Activated naive CD4-positive, alpha-beta T cell treated with anti-CD3 and anti-CD28 coated beads for 36 hours (primary cell): ENCODE measurements at regions not wholly inside any gene's neighbourhood (a gene's known extent, or its start where the extent isn't known, plus 50 kb on each side); places are given as distances from the start of the nearest gene placed in this dataset.

Experiments
- CTCF ChIA-PET: fragments of 350-600 bp; sonication (Branson Sonifier 250); formaldehyde crosslinking; loops from one replicate; lab custom pipeline; 2021; ENCODE audit warnings: antibody characterized with exemption; lab: Charles Lee
- DNase-seq: peaks from one replicate; pipeline ENCODE4 v3.0.0-alpha.2; 2020
- H3K27ac Mint-ChIP-seq: one replicate; pipeline ENCODE4 v1.8.0; 2021; ENCODE audit warnings: mild to moderate bottlenecking, mixed read lengths
- H3K27me3 Mint-ChIP-seq: one replicate; pipeline ENCODE4 v1.8.0; 2021; ENCODE audit warnings: low read depth, mixed read lengths
- H3K36me3 Mint-ChIP-seq: one replicate; pipeline ENCODE4 v1.8.0; 2021; ENCODE audit warnings: low read depth, mixed read lengths
- H3K4me1 Mint-ChIP-seq: one replicate; pipeline ENCODE4 v1.8.0; 2021; ENCODE audit warnings: low read depth, mixed read lengths
- H3K4me3 Mint-ChIP-seq: one replicate; pipeline ENCODE4 v1.8.0; 2021; ENCODE audit warnings: mild to moderate bottlenecking, moderate library complexity, mixed read lengths
- H3K9me3 Mint-ChIP-seq: one replicate; pipeline ENCODE4 v1.8.0; 2021; ENCODE audit warnings: mixed read lengths
- intact Hi-C: fragments of 100-400 bp; cut with micrococcal nuclease; formaldehyde crosslinking; loops from one replicate; pipeline ENCODE4 v1.15.1; 2023

- no peaks in the 10 kb centered on the region for H3K4me1 Mint-ChIP-seq
- no peaks in the 10 kb centered on the region for H3K27me3 Mint-ChIP-seq
- H3K4me3 Mint-ChIP-seq = no peak overlapping the region
- intact Hi-C loops = no loop called here
- CTCF ChIA-PET = no interaction called here
- H3K36me3 Mint-ChIP-seq = no peaks in the 10 kb centered on the region
- no peak overlapping the region for H3K27ac Mint-ChIP-seq
- DNase-seq = no peak
- peaks cover 3% of the 10 kb centered on the region for H3K9me3 Mint-ChIP-seq
Observed at GRCh38 chr4:92031825-92032224, 271.9 kb upstream of the GRID2 start.

DNA sequence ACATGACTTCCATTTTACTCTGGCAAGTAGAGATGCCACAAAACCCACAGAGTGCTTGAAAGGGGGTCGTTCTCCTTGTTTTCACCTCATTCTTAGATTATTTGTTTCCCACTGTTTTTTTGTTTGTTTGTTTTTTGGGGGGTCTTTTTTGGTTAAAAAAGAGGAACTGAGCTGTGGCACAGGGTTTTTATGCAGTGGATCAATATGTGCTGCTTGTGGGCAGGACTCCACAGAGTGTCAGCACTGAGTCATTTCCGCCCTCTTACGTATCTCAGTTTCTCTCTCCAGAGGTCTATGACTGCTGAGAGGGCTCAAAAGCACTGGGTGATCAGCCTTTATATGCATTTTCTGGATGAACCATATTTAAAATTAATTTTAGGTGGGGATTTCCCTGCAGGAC is 268.1 kb upstream of the GRID2 start:
- H3K4me1 Mint-ChIP-seq = no peaks in the 10 kb centered on the region
- no peak overlapping the region for H3K4me3 Mint-ChIP-seq
- DNase-seq = no peak
- no peaks in the 10 kb centered on the region for H3K36me3 Mint-ChIP-seq
- no peaks in the 10 kb centered on the region for H3K27me3 Mint-ChIP-seq
- peaks cover 7% of the 10 kb centered on the region for H3K9me3 Mint-ChIP-seq
- no peak overlapping the region for H3K27ac Mint-ChIP-seq
- CTCF ChIA-PET = no interaction called here
- intact Hi-C loops = no loop called here

- Mint-ChIP-seq H3K27me3 (no peaks in the 10 kb centered on the region), H3K27ac (no peak overlapping the region)
- CTCF ChIA-PET = no interaction called here
Observed at GRCh38 chr4:92045718-92046117, 258.0 kb upstream of the GRID2 start.

GRCh38 chr4:92047209-92047875 is 256.4 kb upstream of the GRID2 start:
- no peaks in the 10 kb centered on the region for H3K27me3 Mint-ChIP-seq
- intact Hi-C loops = no loop called here
- no peaks in the 10 kb centered on the region for H3K4me1 Mint-ChIP-seq
- no peak for DNase-seq
- peaks cover 3% of the 10 kb centered on the region for H3K9me3 Mint-ChIP-seq
- H3K27ac Mint-ChIP-seq = no peak overlapping the region
- no peak overlapping the region for H3K4me3 Mint-ChIP-seq
- no peaks in the 10 kb centered on the region for H3K36me3 Mint-ChIP-seq
- CTCF ChIA-PET = no interaction called here

More at GRCh38 chr4:92045718-92046117, 258.0 kb upstream of the GRID2 start:
- Mint-ChIP-seq H3K36me3 (no peaks in the 10 kb centered on the region), H3K4me3 (no peak overlapping the region), H3K4me1 (no peaks in the 10 kb centered on the region), H3K9me3 (peaks cover 3% of the 10 kb centered on the region)
- intact Hi-C loops = no loop called here
- DNase-seq = no peak

- DNase-seq = no peak
- Mint-ChIP-seq H3K36me3 (no peaks in the 10 kb centered on the region), H3K27me3 (no peaks in the 10 kb centered on the region), H3K9me3 (peaks cover 6% of the 10 kb centered on the region), H3K4me1 (no peaks in the 10 kb centered on the region), H3K27ac (no peak overlapping the region), H3K4me3 (no peak overlapping the region)
- intact Hi-C loops = no loop called here
- CTCF ChIA-PET = no interaction called here
Observed at GRCh38 chr4:92050875-92051274, 252.9 kb upstream of the GRID2 start.

- DNase-seq = no peak
- CTCF ChIA-PET = no interaction called here
- no peaks in the 10 kb centered on the region for H3K36me3 Mint-ChIP-seq
- no peaks in the 10 kb centered on the region for H3K27me3 Mint-ChIP-seq
- intact Hi-C loops = no loop called here
- no peak overlapping the region for H3K4me3 Mint-ChIP-seq
- H3K9me3 Mint-ChIP-seq = peaks cover 6% of the 10 kb centered on the region
- H3K4me1 Mint-ChIP-seq = no peaks in the 10 kb centered on the region
- H3K27ac Mint-ChIP-seq = no peak overlapping the region
Observed at GRCh38 chr4:92059615-92060014, 244.2 kb upstream of the GRID2 start.

- intact Hi-C loops = no loop called here
- H3K4me3 Mint-ChIP-seq = no peak overlapping the region
- no peak overlapping the region for H3K27ac Mint-ChIP-seq
- no peak for DNase-seq
- CTCF ChIA-PET = no interaction called here
- H3K9me3 Mint-ChIP-seq = peaks cover 2% of the 10 kb centered on the region
- no peaks in the 10 kb centered on the region for H3K27me3 Mint-ChIP-seq
- H3K4me1 Mint-ChIP-seq = no peaks in the 10 kb centered on the region
- no peaks in the 10 kb centered on the region for H3K36me3 Mint-ChIP-seq
Observed at GRCh38 chr4:92060333-92060732, 243.4 kb upstream of the GRID2 start.

GRCh38 chr4:92064574-92064973 is 239.2 kb upstream of the GRID2 start:
- no peaks in the 10 kb centered on the region for H3K27me3 Mint-ChIP-seq
- no peaks in the 10 kb centered on the region for H3K4me1 Mint-ChIP-seq
- DNase-seq = no peak
- H3K27ac Mint-ChIP-seq = no peak overlapping the region
- H3K9me3 Mint-ChIP-seq = peaks cover 6% of the 10 kb centered on the region
- H3K4me3 Mint-ChIP-seq = no peak overlapping the region
- H3K36me3 Mint-ChIP-seq = no peaks in the 10 kb centered on the region
- CTCF ChIA-PET = no interaction called here
- intact Hi-C loops = no loop called here

DNA sequence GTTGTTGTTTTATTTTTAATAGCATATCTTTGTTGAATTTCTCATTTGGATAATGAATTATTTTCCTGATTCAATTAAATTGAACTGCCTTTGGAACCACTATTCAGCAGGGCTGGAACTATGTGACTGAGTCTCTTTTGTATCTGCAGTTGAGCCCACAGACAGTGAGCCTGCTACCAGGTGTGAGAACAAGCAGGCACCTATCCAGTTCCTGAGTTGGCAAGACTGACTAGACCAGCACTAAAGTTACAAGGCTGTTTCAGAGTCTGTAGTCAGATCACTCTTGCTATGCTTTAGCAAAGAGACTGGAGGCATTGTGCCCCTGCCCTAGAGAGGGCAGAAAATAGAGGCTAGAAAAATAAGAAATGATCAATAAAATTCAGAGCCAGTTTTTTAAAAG is 237.3 kb upstream of the GRID2 start:
- Mint-ChIP-seq H3K27me3 (no peaks in the 10 kb centered on the region), H3K27ac (no peak overlapping the region), H3K36me3 (no peaks in the 10 kb centered on the region), H3K9me3 (peaks cover 15% of the 10 kb centered on the region), H3K4me1 (no peaks in the 10 kb centered on the region), H3K4me3 (no peak overlapping the region)
- CTCF ChIA-PET = no interaction called here
- no peak for DNase-seq
- intact Hi-C loops = no loop called here

- CTCF ChIA-PET = no interaction called here
Observed at GRCh38 chr4:92071587-92071986, 232.2 kb upstream of the GRID2 start.

GRCh38 chr4:92074839-92075238 is 228.9 kb upstream of the GRID2 start:
- Mint-ChIP-seq H3K27ac (no peak overlapping the region), H3K27me3 (no peaks in the 10 kb centered on the region), H3K4me1 (no peaks in the 10 kb centered on the region), H3K9me3 (peaks cover 22% of the 10 kb centered on the region), H3K4me3 (no peak overlapping the region), H3K36me3 (no peaks in the 10 kb centered on the region)
- DNase-seq = no peak
- CTCF ChIA-PET = no interaction called here
- intact Hi-C loops = no loop called here

More at GRCh38 chr4:92071587-92071986, 232.2 kb upstream of the GRID2 start:
- intact Hi-C loops = no loop called here
- H3K4me1 Mint-ChIP-seq = no peaks in the 10 kb centered on the region
- H3K27me3 Mint-ChIP-seq = no peaks in the 10 kb centered on the region
- no peak overlapping the region for H3K27ac Mint-ChIP-seq
- H3K4me3 Mint-ChIP-seq = no peak overlapping the region
- H3K36me3 Mint-ChIP-seq = no peaks in the 10 kb centered on the region
- H3K9me3 Mint-ChIP-seq = peaks cover 30% of the 10 kb centered on the region
- DNase-seq = no peak

DNA sequence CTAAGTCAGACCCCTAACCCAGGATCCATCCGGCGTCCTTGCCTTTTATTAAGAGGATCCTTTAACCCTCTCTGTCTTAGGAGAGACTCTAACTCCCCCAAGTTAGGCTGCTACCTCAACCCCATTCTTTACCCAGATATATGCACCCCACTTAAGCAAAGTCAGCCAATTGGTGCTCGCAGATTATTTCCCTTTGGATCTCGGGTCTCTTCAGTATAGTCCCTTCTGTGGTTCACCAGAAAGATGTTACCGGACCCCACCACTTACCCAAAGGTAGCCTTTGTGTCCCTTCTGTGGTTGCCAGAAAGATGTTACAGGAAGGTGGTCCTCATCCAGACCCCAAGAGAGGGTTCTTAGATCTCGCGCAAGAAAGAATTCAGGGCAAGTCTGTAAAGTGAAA is 212.9 kb upstream of the GRID2 start:
- intact Hi-C loops = no loop called here
- DNase-seq = no peak
- CTCF ChIA-PET = no interaction called here
- peaks cover 8% of the 10 kb centered on the region for H3K9me3 Mint-ChIP-seq
- no peak overlapping the region for H3K4me3 Mint-ChIP-seq
- H3K27ac Mint-ChIP-seq = no peak overlapping the region
- no peaks in the 10 kb centered on the region for H3K4me1 Mint-ChIP-seq
- H3K27me3 Mint-ChIP-seq = no peaks in the 10 kb centered on the region
- H3K36me3 Mint-ChIP-seq = no peaks in the 10 kb centered on the region

GRCh38 chr4:92091335-92091734 is 212.4 kb upstream of the GRID2 start:
- Mint-ChIP-seq H3K36me3 (no peaks in the 10 kb centered on the region), H3K4me3 (no peak overlapping the region), H3K4me1 (no peaks in the 10 kb centered on the region), H3K9me3 (peaks cover 8% of the 10 kb centered on the region), H3K27me3 (no peaks in the 10 kb centered on the region), H3K27ac (no peak overlapping the region)
- no peak for DNase-seq
- intact Hi-C loops = no loop called here
- CTCF ChIA-PET = no interaction called here
